Ovary (tissue), 7 donors: ENCODE measurements at regions not wholly inside any gene's neighbourhood (a gene's known extent, or its start where the extent isn't known, plus 50 kb on each side); places are given as distances from the start of the nearest gene placed in this dataset.

ENCODE experiments used
- DNase-seq, 5 donors: peaks; one replicate each; pipeline ENCODE4 v3.0.0-alpha.2; 2019 to 2020
- H3K27ac ChIP-seq, 2 donors: fragments of 200-600 bp; one replicate each; pipeline versions ENCODE4 v1.5.1 to v1.8.0; 2019 to 2022
- H3K27me3 ChIP-seq: fragments of 200-600 bp; one replicate; pipeline ENCODE4 v1.8.0; 2022
- H3K36me3 ChIP-seq: fragments of 200-600 bp; sonication (generic); one replicate; pipeline ENCODE4 v1.5.1; 2019
- H3K4me1 ChIP-seq: one replicate; pipeline ENCODE4 v1.8.1; 2013; ENCODE audit warnings: mild to moderate bottlenecking, moderate library complexity; ENCODE audit not compliant: insufficient read depth
- H3K4me3 ChIP-seq: fragments of 200-600 bp; sonication (generic); one replicate; pipeline ENCODE4 v1.5.1; 2017
- H3K9me3 ChIP-seq, 2 donors: fragments of 200-600 bp in 1 of 2; sonication (generic) in 1 of 2; one replicate each; pipeline versions ENCODE4 v1.5.1 to v1.8.1; 2013 to 2019; ENCODE audit warnings: mild to moderate bottlenecking in 1 of 2, moderate library complexity in 1 of 2
- CTCF ChIP-seq, 3 donors: fragments of 450-650 bp in 2 of 3; fragments of 200-600 bp in 1 of 3; IDR thresholded peaks; one replicate each; pipeline versions ENCODE4 v1.5.1 to v1.8.0; 2016 to 2022; ENCODE audit warnings: antibody characterized with exemption in 3 of 3, mild to moderate bottlenecking in 1 of 3
- EP300 ChIP-seq: sonication (generic); formaldehyde crosslinking; IDR thresholded peaks from one replicate; pipeline ENCODE4 v1.6.1; 2017; ENCODE audit warnings: antibody characterized with exemption
- POLR2A ChIP-seq: fragments of 450-650 bp; IDR thresholded peaks from one replicate; pipeline ENCODE4 v1.6.1; 2017; ENCODE audit warnings: antibody characterized with exemption, mild to moderate bottlenecking, moderate library complexity
- WGBS, 3 donors: extraction: QIAGEN DNeasy Blood & Tissue Kit in 1 of 3; methylation state at CpG; one replicate each; pipeline versions ENCODE4 v1.1.5 to v1.1.7; 2013 to 2017; 5-methylcytosine and 5-hydroxymethylcytosine counted together
- intact Hi-C, 4 donors: fragments of 100-400 bp; cut with DNase I; formaldehyde crosslinking; loops; one replicate each; pipeline versions ENCODE4 v1.11.0 to v1.15.1; 2022 to 2023
- donor health status: DM: no; HTN: no; CAD: no; lungs with moderate emphysema.
- donor health status: DM: no; HTN: no; CAD: no.
- donor health status: Bipolar disorder and iron deficiency.
- donor health status: DM: no; HTN: no; CAD: no.
- donor health status: DM: yes; HTN: yes; CAD: no.

GRCh38 chr12:43011383-43011926, 421.9 kb upstream of the PRICKLE1 start:
- TF ChIP-seq EP300 (no peak), CTCF (IDR thresholded peaks at IDR 0.05) (no peak), POLR2A (no peak)

GRCh38 chr12:43009846-43010240, 420.3 kb upstream of the PRICKLE1 start:
- TF ChIP-seq POLR2A: no peak
- no peak for TF ChIP-seq CTCF (IDR thresholded peaks at IDR 0.05)
- TF ChIP-seq EP300: no peak
- H3K4me1 ChIP-seq: no peaks in the 10 kb centered on the region
- no peaks in the 10 kb centered on the region for H3K36me3 ChIP-seq
- no peak overlapping the region for H3K27ac ChIP-seq
- no peak for DNase-seq
- no peaks in the 10 kb centered on the region for H3K9me3 ChIP-seq
- H3K4me3 ChIP-seq: no peak overlapping the region
- intact Hi-C loops: no loop called here
- no peaks in the 10 kb centered on the region for H3K27me3 ChIP-seq

More at GRCh38 chr12:43011383-43011926, 421.9 kb upstream of the PRICKLE1 start:
- no peaks in the 10 kb centered on the region for H3K4me1 ChIP-seq
- no peaks in the 10 kb centered on the region for H3K9me3 ChIP-seq
- no peak overlapping the region for H3K4me3 ChIP-seq
- H3K36me3 ChIP-seq: no peaks in the 10 kb centered on the region
- intact Hi-C loops: no loop called here
- DNase-seq: no peak
- no peaks in the 10 kb centered on the region for H3K27me3 ChIP-seq
- 74 to 82% (median 79%) methylated on average over 2 of the region's 2 CpGs for WGBS, 3 donors
- H3K27ac ChIP-seq: no peak overlapping the region

GRCh38 chr12:43008953-43009845, 419.7 kb upstream of the PRICKLE1 start:
- Histone ChIP-seq H3K9me3 (no peaks in the 10 kb centered on the region), H3K4me3 (no peak overlapping the region), H3K36me3 (no peaks in the 10 kb centered on the region), H3K27me3 (no peaks in the 10 kb centered on the region), H3K27ac (no peak overlapping the region), H3K4me1 (no peaks in the 10 kb centered on the region)
- WGBS, 3 donors: 21 to 29% (median 25%) methylated on average over 2 of the region's 2 CpGs
- no peak for DNase-seq
- TF ChIP-seq EP300 (no peak), POLR2A (no peak), CTCF (IDR thresholded peaks at IDR 0.05) (no peak)
- intact Hi-C loops: no loop called here

- Histone ChIP-seq H3K36me3 (no peaks in the 10 kb centered on the region), H3K27me3 (no peaks in the 10 kb centered on the region), H3K4me3 (no peak overlapping the region), H3K9me3 (no peaks in the 10 kb centered on the region), H3K27ac (no peak overlapping the region), H3K4me1 (no peaks in the 10 kb centered on the region)
- intact Hi-C loops: no loop called here
- no peak for TF ChIP-seq CTCF (IDR thresholded peaks at IDR 0.05)
- TF ChIP-seq EP300: no peak
- no peak for TF ChIP-seq POLR2A
- WGBS, 3 donors: 78 to 85% (median 81%) methylated on average over 6 of the region's 6 CpGs
- DNase-seq: no peak
Measured at GRCh38 chr12:43004908-43005307, 415.4 kb upstream of the PRICKLE1 start.
